ENCODE measurements at regions not wholly inside any gene's neighbourhood (a gene's known extent, or its start where the extent isn't known, plus 50 kb on each side); places are given as distances from the start of the nearest gene placed in this dataset.

- intact Hi-C loops (cut with DNase I): no loop called here
- Histone ChIP-seq H3K27ac (no peak overlapping the region), H3K36me3 (no peaks in the 10 kb centered on the region), H3K4me3 (replicated peaks in 1 of 3) (no peak overlapping the region), H3K4me1 (peaks cover 5 to 20% of the 10 kb centered on the region in 2 donors), H3K9me3 (no peaks in the 10 kb centered on the region), H3K27me3 (no peaks in the 10 kb centered on the region)
- 97 to 98% methylated on average over 2 of the region's 2 CpGs for WGBS, 2 donors
- no peak for DNase-seq
- TF ChIP-seq POLR2A (IDR thresholded peaks at IDR 0.05) (no peak), CTCF (IDR thresholded peaks at IDR 0.05) (no peak)
These were observed 170.6 kb upstream of the RUNX1 start for GRCh38 chr21:35219719-35220118.

- H3K27ac ChIP-seq: no peak overlapping the region
- no peaks in the 10 kb centered on the region for H3K36me3 ChIP-seq
- no peaks in the 10 kb centered on the region for H3K27me3 ChIP-seq
- DNase-seq: no peak
- no peak overlapping the region for H3K4me3 ChIP-seq (replicated peaks in 1 of 3)
- H3K9me3 ChIP-seq: no peaks in the 10 kb centered on the region
- 70 to 88% methylated on average over 2 of the region's 2 CpGs for WGBS, 2 donors
- TF ChIP-seq POLR2A (IDR thresholded peaks at IDR 0.05) (no peak), CTCF (IDR thresholded peaks at IDR 0.05) (no peak)
- H3K4me1 ChIP-seq: peaks cover 5 to 20% of the 10 kb centered on the region in 2 donors
- intact Hi-C loops (cut with DNase I): no loop called here
These were observed 170.2 kb upstream of the RUNX1 start for GRCh38 chr21:35219291-35219690.

- Histone ChIP-seq H3K27me3 (no peaks in the 10 kb centered on the region), H3K36me3 (no peaks in the 10 kb centered on the region), H3K27ac (peak overlapping the region in 1 of 3 donors; percentile 56), H3K4me3 (replicated peaks in 1 of 3) (no peak overlapping the region), H3K4me1 (peaks cover 5 to 20% of the 10 kb centered on the region in 2 donors), H3K9me3 (no peaks in the 10 kb centered on the region)
- peak; percentile 18 to 25 for DNase-seq
- WGBS, 2 donors: 53 to 56% methylated on average over 1 of the region's 1 CpG
- intact Hi-C loops (cut with DNase I): no loop called here
- no peak for TF ChIP-seq POLR2A (IDR thresholded peaks at IDR 0.05)
- TF ChIP-seq CTCF (IDR thresholded peaks at IDR 0.05): no peak
These were observed 168.5 kb upstream of the RUNX1 start for GRCh38 chr21:35217504-35218060.

GRCh38 chr21:35216996-35217395 lies 167.9 kb upstream of the RUNX1 start:
- no peak for DNase-seq
- Histone ChIP-seq H3K27ac (peak overlapping the region in 1 of 3 donors; percentile 56), H3K9me3 (no peaks in the 10 kb centered on the region), H3K27me3 (no peaks in the 10 kb centered on the region), H3K4me3 (replicated peaks in 1 of 3) (no peak overlapping the region), H3K4me1 (peaks cover 5 to 20% of the 10 kb centered on the region in 2 donors), H3K36me3 (no peaks in the 10 kb centered on the region)
- TF ChIP-seq POLR2A (IDR thresholded peaks at IDR 0.05) (no peak), CTCF (IDR thresholded peaks at IDR 0.05) (no peak)
- intact Hi-C loops (cut with DNase I): no loop called here
- 42 to 45% methylated on average over 1 of the region's 1 CpG for whole genome bisulfite sequencing, 2 donors

GRCh38 chr21:35215870-35216269 lies 166.8 kb upstream of the RUNX1 start:
- no peaks in the 10 kb centered on the region for H3K27me3 ChIP-seq
- H3K4me3 ChIP-seq (replicated peaks in 1 of 3): no peak overlapping the region
- H3K27ac ChIP-seq: no peak overlapping the region
- H3K9me3 ChIP-seq: no peaks in the 10 kb centered on the region
- TF ChIP-seq POLR2A (IDR thresholded peaks at IDR 0.05): no peak
- no peak for TF ChIP-seq CTCF (IDR thresholded peaks at IDR 0.05)
- no peak for DNase-seq
- intact Hi-C loops (cut with DNase I): no loop called here
- no peaks in the 10 kb centered on the region for H3K36me3 ChIP-seq
- WGBS, 2 donors: 65 to 100% methylated on average over 1 of the region's 1 CpG
- peaks cover 5 to 20% of the 10 kb centered on the region in 2 donors for H3K4me1 ChIP-seq

Data from thyroid gland (tissue), 4 donors.